GM23248 (cell line): ENCODE measurements at regions not wholly inside any gene's neighbourhood (a gene's known extent, or its start where the extent isn't known, plus 50 kb on each side); places are given as distances from the start of the nearest gene placed in this dataset.

Experiments
- EZH2 ChIP-seq: fragments of 200-600 bp; sonication (generic); IDR thresholded peaks from 2 replicates; pipeline ENCODE4 v1.6.1; 2018; ENCODE audit warnings: antibody characterized with exemption, mild to moderate bottlenecking; ENCODE audit not compliant: insufficient read depth, poor library complexity, severe bottlenecking
- EZH2phosphoT487 ChIP-seq: fragments of 200-600 bp; sonication (generic); IDR thresholded peaks from 2 replicates; pipeline ENCODE4 v1.6.1; 2018; ENCODE audit warnings: antibody characterized with exemption, moderate library complexity, mild to moderate bottlenecking, low read depth; ENCODE audit not compliant: insufficient read depth

DNA sequence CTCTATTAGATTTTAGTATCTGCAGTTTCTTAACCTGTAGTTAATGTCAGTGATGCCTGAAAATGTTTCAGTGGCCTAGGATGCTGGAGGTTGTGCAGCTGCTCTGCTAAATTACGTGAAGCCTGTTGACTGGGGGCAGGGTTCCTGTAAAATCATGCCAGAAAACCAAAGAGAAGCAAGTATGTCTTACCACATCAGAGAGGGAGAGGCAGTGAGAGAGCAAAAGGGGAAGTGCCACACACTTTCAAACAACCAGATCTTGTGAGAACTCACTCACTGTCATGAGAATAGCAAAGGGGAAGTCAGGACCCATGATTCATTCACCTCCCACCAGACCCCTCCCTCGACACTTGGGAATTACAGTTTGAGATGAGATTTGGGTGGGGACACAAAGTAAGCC lies 83.9 kb upstream of the CYLC2 start:
- TF ChIP-seq EZH2 = no peak
- TF ChIP-seq EZH2phosphoT487 = no peak
